Activated B cell treated with CpG ODN at 0.5 μM for 24 hours (primary cell): ENCODE measurements at regions not wholly inside any gene's neighbourhood (a gene's known extent, or its start where the extent isn't known, plus 50 kb on each side); places are given as distances from the start of the nearest gene placed in this dataset.

Source experiments
- ATAC-seq: fragments of 200-7000 bp; cut with Tn5 transposase; one replicate; pipeline ENCODE4 v1.10.0; 2021; ENCODE audit warnings: low read depth, mild to moderate bottlenecking, moderate library complexity
- CTCF ChIA-PET: fragments of 350-600 bp; sonication (Branson Sonifier 250); formaldehyde crosslinking; loops from one replicate; lab custom pipeline; 2021; ENCODE audit warnings: antibody characterized with exemption; lab: Charles Lee
- POLR2A ChIA-PET: fragments of 350-600 bp; sonication (Branson Sonifier 250); formaldehyde crosslinking; loops from one replicate; lab custom pipeline; 2021; ENCODE audit warnings: antibody characterized with exemption; lab: Charles Lee
- DNase-seq: peaks from one replicate; pipeline ENCODE4 v3.0.0; 2022
- H3K27ac Mint-ChIP-seq: one replicate; pipeline ENCODE4 v1.8.0; 2020; ENCODE audit warnings: mixed read lengths
- H3K27me3 Mint-ChIP-seq: one replicate; pipeline ENCODE4 v1.8.0; 2021; ENCODE audit warnings: mixed read lengths
- H3K36me3 Mint-ChIP-seq: one replicate; pipeline ENCODE4 v1.8.0; 2021; ENCODE audit warnings: low read depth, mixed read lengths
- H3K4me1 Mint-ChIP-seq: one replicate; pipeline ENCODE4 v1.8.0; 2021; ENCODE audit warnings: mixed read lengths
- H3K4me3 Mint-ChIP-seq: one replicate; pipeline ENCODE4 v1.8.0; 2020; ENCODE audit warnings: mild to moderate bottlenecking, mixed read lengths
- H3K9me3 Mint-ChIP-seq: one replicate; pipeline ENCODE4 v1.8.0; 2020; ENCODE audit warnings: mixed read lengths
- intact Hi-C: fragments of 100-400 bp; cut with micrococcal nuclease; formaldehyde crosslinking; loops from one replicate; pipeline ENCODE4 v1.15.1; 2024
- TF ChIP-seq, protein P1 (sequence below): fragments of 200-600 bp; IDR thresholded peaks from one replicate; pipeline ENCODE4 v1.8.0; 2022; ENCODE audit warnings: antibody characterized with exemption, mild to moderate bottlenecking

- TF ChIP-seq, protein P1, sequence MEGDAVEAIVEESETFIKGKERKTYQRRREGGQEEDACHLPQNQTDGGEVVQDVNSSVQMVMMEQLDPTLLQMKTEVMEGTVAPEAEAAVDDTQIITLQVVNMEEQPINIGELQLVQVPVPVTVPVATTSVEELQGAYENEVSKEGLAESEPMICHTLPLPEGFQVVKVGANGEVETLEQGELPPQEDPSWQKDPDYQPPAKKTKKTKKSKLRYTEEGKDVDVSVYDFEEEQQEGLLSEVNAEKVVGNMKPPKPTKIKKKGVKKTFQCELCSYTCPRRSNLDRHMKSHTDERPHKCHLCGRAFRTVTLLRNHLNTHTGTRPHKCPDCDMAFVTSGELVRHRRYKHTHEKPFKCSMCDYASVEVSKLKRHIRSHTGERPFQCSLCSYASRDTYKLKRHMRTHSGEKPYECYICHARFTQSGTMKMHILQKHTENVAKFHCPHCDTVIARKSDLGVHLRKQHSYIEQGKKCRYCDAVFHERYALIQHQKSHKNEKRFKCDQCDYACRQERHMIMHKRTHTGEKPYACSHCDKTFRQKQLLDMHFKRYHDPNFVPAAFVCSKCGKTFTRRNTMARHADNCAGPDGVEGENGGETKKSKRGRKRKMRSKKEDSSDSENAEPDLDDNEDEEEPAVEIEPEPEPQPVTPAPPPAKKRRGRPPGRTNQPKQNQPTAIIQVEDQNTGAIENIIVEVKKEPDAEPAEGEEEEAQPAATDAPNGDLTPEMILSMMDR, result no peak
- Mint-ChIP-seq H3K27me3 (peaks cover 42% of the 10 kb centered on the region), H3K9me3 (no peaks in the 10 kb centered on the region)
These were observed 97.6 kb upstream of the ZMIZ1 start for GRCh38 chr10:78971094-78971682.

DNA sequence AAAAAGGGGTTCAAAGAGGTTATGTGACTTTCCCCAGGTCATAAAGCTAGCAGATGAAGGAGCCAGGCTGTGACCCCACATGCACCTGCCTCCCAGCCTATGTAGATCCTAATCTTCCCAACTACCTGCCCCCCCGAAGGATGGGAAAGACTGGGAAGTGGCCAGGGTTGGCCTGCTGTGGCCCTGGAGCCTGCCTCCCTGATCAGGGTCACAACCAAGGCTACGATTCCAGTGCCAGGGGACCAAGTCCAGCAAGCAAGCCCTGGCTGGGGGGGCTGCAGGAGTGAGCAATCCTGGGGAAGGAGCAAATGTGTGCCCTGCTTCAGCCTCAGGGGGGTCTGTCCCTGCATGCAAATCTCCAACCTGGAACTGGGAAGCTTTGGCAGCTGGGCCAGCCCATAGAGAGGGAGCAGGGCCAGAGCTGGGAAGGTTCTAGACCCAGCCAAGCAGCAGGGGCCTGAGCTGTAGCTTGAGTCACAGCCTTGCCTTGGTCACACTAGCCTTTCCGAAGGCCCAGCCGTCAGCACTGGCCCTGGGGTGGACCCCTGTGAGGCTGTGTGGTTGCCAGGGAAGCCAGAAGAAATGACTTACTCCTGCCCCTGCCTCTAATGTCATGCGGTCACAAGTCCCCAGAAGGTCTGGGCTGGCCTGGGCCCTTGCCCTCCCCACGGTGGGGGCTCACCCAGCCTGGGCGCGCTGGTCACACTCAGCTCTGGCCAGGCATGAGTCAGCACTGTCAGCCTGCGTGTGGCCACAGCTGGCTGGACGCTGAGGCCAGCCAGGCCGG, 96.4 kb upstream of the ZMIZ1 start:
- Mint-ChIP-seq H3K4me3 (no peak overlapping the region), H3K4me1 (peaks cover 14% of the 10 kb centered on the region), H3K27ac (no peak overlapping the region), H3K36me3 (no peaks in the 10 kb centered on the region), H3K9me3 (no peaks in the 10 kb centered on the region), H3K27me3 (peaks cover 47% of the 10 kb centered on the region)
- DNase-seq, result no peak
- ChIA-PET CTCF (no interaction called here), POLR2A (no interaction called here)
- TF ChIP-seq, protein P1, result no peak
- ATAC-seq, result no peak
- intact Hi-C loops, result loop anchor here (2.0 to 10.0 kb wide), 5 partner anchors 222 to 928 kb away; partner anchors contain the start of gene PPIF

More at GRCh38 chr10:78971094-78971682, 97.6 kb upstream of the ZMIZ1 start:
- no peak overlapping the region for H3K4me3 Mint-ChIP-seq
- POLR2A ChIA-PET, result no interaction called here
- DNase-seq (no peak), ATAC-seq (no peak)
- intact Hi-C loops, result loop anchor here (5.0 to 10.0 kb wide), 4 partner anchors 316 to 926 kb away; partner anchors contain the start of gene PPIF
- CTCF ChIA-PET, result no interaction called here
- no peak overlapping the region for H3K27ac Mint-ChIP-seq
- no peaks in the 10 kb centered on the region for H3K36me3 Mint-ChIP-seq
- H3K4me1 Mint-ChIP-seq, result peaks cover 14% of the 10 kb centered on the region

- TF ChIP-seq, protein P1, result no peak
- no peaks in the 10 kb centered on the region for H3K36me3 Mint-ChIP-seq
- intact Hi-C loops, result loop anchor here (2.0 to 10.0 kb wide), 5 partner anchors 222 to 928 kb away; partner anchors contain the start of gene PPIF
- peaks cover 52% of the 10 kb centered on the region for H3K27me3 Mint-ChIP-seq
- H3K27ac Mint-ChIP-seq, result no peak overlapping the region
- H3K4me3 Mint-ChIP-seq, result peak overlapping the region; percentile 73
- ATAC-seq, result peak; percentile 61
- ChIA-PET POLR2A (no interaction called here), CTCF (no interaction called here)
- DNase-seq, result peak; percentile 41
- H3K4me1 Mint-ChIP-seq, result peaks cover 14% of the 10 kb centered on the region
- H3K9me3 Mint-ChIP-seq, result no peaks in the 10 kb centered on the region
These were observed 95.5 kb upstream of the ZMIZ1 start for GRCh38 chr10:78972947-78973900.

DNA sequence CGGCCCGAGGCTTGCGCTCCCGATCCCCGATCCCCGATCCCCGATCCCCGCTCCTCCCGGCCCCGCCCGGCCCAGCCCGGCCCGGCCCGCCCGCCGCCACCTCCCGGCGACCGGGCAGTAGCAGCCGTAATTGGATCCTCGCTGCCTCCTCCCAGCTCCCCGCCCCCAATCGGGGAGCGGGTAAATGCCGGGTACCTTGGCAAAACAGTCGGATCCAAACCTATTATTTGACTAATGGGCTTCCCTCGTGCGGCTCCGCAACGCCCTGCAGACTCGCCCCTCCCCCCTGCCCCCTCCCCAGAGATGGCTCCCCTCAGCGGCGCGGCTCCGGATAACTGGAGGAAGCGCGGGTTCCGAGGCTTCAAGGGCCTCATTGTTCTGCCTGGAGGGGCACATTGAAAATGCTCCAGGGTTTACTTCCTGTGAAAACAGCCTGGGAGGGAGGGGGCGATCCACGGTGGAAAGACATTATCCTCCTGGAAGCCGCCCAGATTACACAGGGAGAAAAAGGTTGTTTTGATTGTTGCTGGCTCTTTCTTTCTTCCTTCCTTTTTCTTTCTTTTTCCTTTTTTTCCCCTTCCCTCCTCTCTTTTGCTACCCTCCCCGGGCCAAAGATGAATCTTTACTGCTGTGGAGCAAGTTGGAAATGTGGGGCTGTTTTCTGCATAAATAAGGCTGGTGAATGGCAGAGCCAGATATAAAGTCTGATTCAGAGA, 94.7 kb upstream of the ZMIZ1 start:
- Mint-ChIP-seq H3K4me3 (peak overlapping the region; percentile 87), H3K27ac (peak overlapping the region; percentile 80), H3K27me3 (peaks cover 53% of the 10 kb centered on the region), H3K36me3 (no peaks in the 10 kb centered on the region), H3K9me3 (no peaks in the 10 kb centered on the region), H3K4me1 (peaks cover 14% of the 10 kb centered on the region)
- ChIA-PET POLR2A (interaction anchor here (0.6 kb wide), 1 partner anchor 344 kb away, joined by 6 read pairs; no protein-coding TSS in a partner anchor), CTCF (no interaction called here)
- ATAC-seq (peak; percentile 17), DNase-seq (no peak)
- intact Hi-C loops, result loop anchor here (1.0 to 10.0 kb wide), 7 partner anchors 18 to 929 kb away; partner anchors contain the start of genes PPIF and ZMIZ1
- TF ChIP-seq, protein P1, result no peak
